NCI-H82 treated with DMSO at 0.1 percent for 48 hours (cell line): ENCODE measurements at regions not wholly inside any gene's neighbourhood (a gene's known extent, or its start where the extent isn't known, plus 50 kb on each side); places are given as distances from the start of the nearest gene placed in this dataset.
"Not testable (repeated sequence)": the region's sequence is repeated elsewhere in the genome, so short reads cannot be mapped to it uniquely, and the experiment has no call there.

Experiments used
- DNase-seq: peaks from one replicate; lab custom pipeline; 2025; ENCODE audit not compliant: unreplicated experiment; lab: John Stamatoyannopoulos, UW

GRCh38 chr4:136000246-136000645 lies 1532.0 kb downstream of the PCDH18 start:
- no peak for DNase-seq

GRCh38 chr4:135994360-135994759 lies 1537.9 kb downstream of the PCDH18 start:
- no peak for DNase-seq

- DNase-seq, result no peak
Observed at GRCh38 chr4:135976860-135977259, 1555.4 kb downstream of the PCDH18 start.

- DNase-seq, result no peak
Observed at GRCh38 chr4:135966936-135967335, 1565.4 kb downstream of the PCDH18 start.

- DNase-seq, result no peak
Observed at GRCh38 chr4:135963009-135963408, 1569.3 kb downstream of the PCDH18 start.

GRCh38 chr4:135949931-135950330 lies 1582.4 kb downstream of the PCDH18 start:
- DNase-seq, result no peak

GRCh38 chr4:135948797-135949196 lies 1583.5 kb downstream of the PCDH18 start:
- DNase-seq, result no peak

GRCh38 chr4:135941671-135942070 lies 1590.6 kb downstream of the PCDH18 start:
- no peak for DNase-seq

GRCh38 chr4:135934026-135934425 lies 1598.3 kb downstream of the PCDH18 start:
- no peak for DNase-seq

- DNase-seq, result no peak
Observed at GRCh38 chr4:135927651-135928050, 1604.6 kb downstream of the PCDH18 start.

- DNase-seq, result no peak
Observed at GRCh38 chr4:135921081-135921480, 1611.2 kb downstream of the PCDH18 start.

GRCh38 chr4:135917011-135917410 lies 1615.3 kb downstream of the PCDH18 start:
- DNase-seq, result no peak

GRCh38 chr4:135900956-135901355 lies 1631.3 kb downstream of the PCDH18 start:
- no peak for DNase-seq

GRCh38 chr4:135864304-135864703 lies 1662.7 kb upstream of the PABPC4L start:
- not testable (repeated sequence) for DNase-seq

- DNase-seq, result no peak
Observed at GRCh38 chr4:135840781-135841180, 1639.2 kb upstream of the PABPC4L start.

GRCh38 chr4:135839712-135840111 lies 1638.1 kb upstream of the PABPC4L start:
- no peak for DNase-seq

GRCh38 chr4:135838889-135839288 lies 1637.3 kb upstream of the PABPC4L start:
- DNase-seq, result no peak

GRCh38 chr4:135834471-135834870 lies 1632.9 kb upstream of the PABPC4L start:
- no peak for DNase-seq

GRCh38 chr4:135833529-135833928 lies 1631.9 kb upstream of the PABPC4L start:
- DNase-seq, result no peak

GRCh38 chr4:135824759-135825296 lies 1623.2 kb upstream of the PABPC4L start:
- DNase-seq, result no peak

GRCh38 chr4:135804785-135805184 lies 1603.2 kb upstream of the PABPC4L start:
- DNase-seq, result peak; percentile 52

GRCh38 chr4:135777361-135777760 lies 1575.8 kb upstream of the PABPC4L start:
- no peak for DNase-seq

GRCh38 chr4:135775909-135776308 lies 1574.3 kb upstream of the PABPC4L start:
- DNase-seq, result no peak

GRCh38 chr4:135770505-135770904 lies 1568.9 kb upstream of the PABPC4L start:
- DNase-seq, result no peak
